G401 (cell line): ENCODE measurements at regions not wholly inside any gene's neighbourhood (a gene's known extent, or its start where the extent isn't known, plus 50 kb on each side); places are given as distances from the start of the nearest gene placed in this dataset.
"Not testable (repeated sequence)": the region's sequence is repeated elsewhere in the genome, so short reads cannot be mapped to it uniquely, and the experiment has no call there.

ENCODE experiments used
- DNase-seq: peaks from one replicate; pipeline ENCODE4 v3.0.0-alpha.2; 2015; ENCODE audit warnings: low spot score
- in situ Hi-C: cut with HindIII; loops from 2 replicates; pipeline ENCODE4 v1.10.0; 2016; ENCODE audit warnings: low sequenced_read_pairs, mixed read lengths

GRCh38 chr11:71109586-71109985 lies 142.8 kb downstream of the SHANK2 start:
- in situ Hi-C loops, result no loop called here
- no peak for DNase-seq

GRCh38 chr11:71109186-71109585 lies 143.2 kb downstream of the SHANK2 start:
- in situ Hi-C loops, result no loop called here
- no peak for DNase-seq

GRCh38 chr11:71108013-71108865 lies 144.1 kb downstream of the SHANK2 start:
- DNase-seq, result no peak
- in situ Hi-C loops, result no loop called here

DNA sequence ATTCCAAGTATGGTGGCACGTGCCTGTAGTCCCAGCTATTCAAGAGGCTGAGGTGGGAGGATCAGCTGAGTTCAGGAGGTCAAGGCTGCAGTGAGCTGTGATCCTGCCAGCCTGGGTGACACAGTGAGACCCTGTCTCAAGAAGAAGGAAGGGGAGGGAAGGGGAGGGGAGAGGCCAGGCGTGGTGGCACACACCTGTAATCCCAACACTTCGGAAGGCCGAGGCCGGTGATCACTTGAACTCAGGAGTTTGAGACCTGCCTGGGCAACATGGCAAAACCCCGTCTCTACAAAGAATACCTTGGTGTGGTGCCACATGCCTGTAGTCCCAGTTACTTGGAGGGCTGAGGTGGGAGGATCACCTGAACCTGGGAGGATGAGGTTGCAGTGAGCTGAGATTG lies 145.7 kb downstream of the SHANK2 start:
- DNase-seq, result no peak
- in situ Hi-C loops, result no loop called here

DNA sequence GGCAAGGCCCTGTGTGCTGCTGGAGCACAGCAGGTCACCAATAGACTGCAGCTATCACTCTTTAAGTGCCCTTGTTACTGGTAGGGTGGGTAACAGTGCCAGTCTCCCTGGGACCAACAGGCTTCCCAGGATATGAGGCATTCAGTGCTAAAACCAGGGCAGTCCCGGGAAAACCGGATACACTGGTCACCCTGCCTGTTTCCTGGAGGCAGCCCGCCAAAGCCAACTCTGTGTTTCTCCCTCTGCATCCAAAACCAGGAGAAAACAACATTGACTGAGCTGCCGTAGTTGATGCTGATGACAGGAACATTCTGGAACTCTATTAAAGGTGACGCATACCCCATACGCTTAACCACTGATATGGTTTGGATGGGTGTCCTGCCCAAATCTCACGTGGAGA lies 149.1 kb downstream of the SHANK2 start:
- in situ Hi-C loops, result no loop called here
- no peak for DNase-seq

DNA sequence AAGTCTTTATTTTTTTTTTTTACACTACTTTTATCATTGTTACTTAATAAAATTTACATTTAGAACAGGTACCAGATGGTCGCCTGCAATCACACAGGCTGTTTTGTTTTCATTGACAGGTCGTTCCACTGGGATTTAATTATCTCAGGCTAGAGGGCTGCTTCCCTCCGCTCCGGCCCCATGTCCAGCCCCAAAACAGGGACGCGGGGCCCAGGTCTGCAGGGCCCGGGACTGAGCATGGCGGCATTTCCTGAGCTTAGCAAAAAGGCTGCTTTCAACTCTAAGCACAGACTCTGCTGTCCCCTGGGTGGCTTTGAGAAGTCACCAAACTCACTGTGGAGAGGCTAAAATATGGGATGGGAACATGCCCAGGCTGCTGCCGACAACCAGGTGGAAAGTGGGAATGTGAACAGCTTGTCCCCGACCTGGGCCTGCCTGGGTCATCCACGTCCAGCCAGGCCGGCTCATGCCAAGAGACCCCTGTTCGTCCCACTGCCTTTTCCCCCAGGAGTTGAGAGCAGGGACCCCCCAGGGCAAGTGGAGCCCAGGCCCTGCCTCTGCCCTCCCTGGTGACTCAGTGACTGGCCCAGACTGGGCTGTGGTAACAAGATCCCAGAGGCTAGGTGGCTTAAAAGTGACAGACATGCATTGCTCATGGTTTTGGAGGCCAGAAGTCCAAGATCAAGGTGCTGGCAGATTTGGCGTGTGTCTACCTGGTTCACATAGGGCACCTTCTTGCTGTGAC lies 150.0 kb downstream of the SHANK2 start:
- in situ Hi-C loops, result no loop called here
- DNase-seq, result no peak

- in situ Hi-C loops, result no loop called here
- no peak for DNase-seq
These were observed 150.8 kb downstream of the SHANK2 start for GRCh38 chr11:71101606-71102005.

GRCh38 chr11:71101046-71101445 lies 151.3 kb downstream of the SHANK2 start:
- DNase-seq, result no peak
- in situ Hi-C loops, result no loop called here

GRCh38 chr11:71098776-71099175 lies 153.6 kb downstream of the SHANK2 start:
- DNase-seq, result no peak
- in situ Hi-C loops, result no loop called here

- no peak for DNase-seq
- in situ Hi-C loops, result no loop called here
These were observed 154.7 kb downstream of the SHANK2 start for GRCh38 chr11:71097506-71098240.

- no peak for DNase-seq
- in situ Hi-C loops, result no loop called here
These were observed 155.5 kb downstream of the SHANK2 start for GRCh38 chr11:71096751-71097388.

DNA sequence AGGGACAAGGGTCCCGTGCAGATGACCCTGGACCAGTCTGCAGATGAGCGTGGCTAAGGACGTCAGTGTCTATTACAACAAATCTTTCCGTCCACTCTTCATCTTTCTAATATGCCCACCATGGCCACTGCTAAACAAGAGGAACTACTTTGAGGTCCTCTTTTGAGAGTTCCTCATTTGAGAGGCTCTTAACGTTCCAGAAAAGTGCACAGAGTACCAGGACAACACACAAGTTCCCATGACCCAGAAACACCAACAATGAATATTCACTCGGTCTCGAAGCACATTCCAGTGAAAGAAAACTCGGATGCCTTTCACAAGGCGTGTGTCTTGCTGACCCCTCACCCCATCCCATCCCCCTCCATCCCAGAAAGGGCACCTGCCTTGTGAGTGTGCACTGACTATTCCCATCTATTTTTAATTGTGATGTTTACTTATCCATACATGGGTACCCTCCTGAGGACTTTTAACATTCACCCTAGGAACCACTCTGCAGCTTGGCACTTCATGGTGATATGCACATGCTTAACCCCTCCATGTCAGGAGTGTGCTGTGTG lies 157.0 kb downstream of the SHANK2 start:
- no peak for DNase-seq
- in situ Hi-C loops, result no loop called here

- DNase-seq, result no peak
- in situ Hi-C loops, result no loop called here
These were observed 157.9 kb downstream of the SHANK2 start for GRCh38 chr11:71094296-71095077.

DNA sequence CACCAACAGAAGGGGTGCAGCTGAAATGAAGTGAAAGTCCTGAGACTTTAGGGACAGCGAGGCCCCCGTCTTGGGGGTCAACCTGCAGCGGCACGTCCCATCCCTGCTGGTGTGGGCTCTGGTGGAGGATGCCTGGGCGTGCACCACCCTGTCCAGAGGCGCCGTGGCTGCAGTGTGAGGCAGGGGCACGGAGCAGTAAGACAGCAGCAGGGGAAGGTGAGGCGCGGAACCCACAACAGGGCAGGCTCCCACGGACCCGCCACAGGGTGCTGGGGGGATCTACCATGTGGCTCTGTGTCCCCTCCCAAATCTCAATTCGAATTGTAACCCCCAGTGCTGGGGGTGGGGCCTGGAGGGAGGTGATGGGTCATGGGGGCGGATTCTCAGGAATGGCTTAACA lies 158.6 kb downstream of the SHANK2 start:
- DNase-seq, result no peak
- in situ Hi-C loops, result no loop called here

GRCh38 chr11:71091506-71092265 lies 160.7 kb downstream of the SHANK2 start:
- in situ Hi-C loops, result no loop called here
- DNase-seq, result no peak

- no peak for DNase-seq
- in situ Hi-C loops, result no loop called here
These were observed 162.8 kb downstream of the SHANK2 start for GRCh38 chr11:71089571-71089970.

DNA sequence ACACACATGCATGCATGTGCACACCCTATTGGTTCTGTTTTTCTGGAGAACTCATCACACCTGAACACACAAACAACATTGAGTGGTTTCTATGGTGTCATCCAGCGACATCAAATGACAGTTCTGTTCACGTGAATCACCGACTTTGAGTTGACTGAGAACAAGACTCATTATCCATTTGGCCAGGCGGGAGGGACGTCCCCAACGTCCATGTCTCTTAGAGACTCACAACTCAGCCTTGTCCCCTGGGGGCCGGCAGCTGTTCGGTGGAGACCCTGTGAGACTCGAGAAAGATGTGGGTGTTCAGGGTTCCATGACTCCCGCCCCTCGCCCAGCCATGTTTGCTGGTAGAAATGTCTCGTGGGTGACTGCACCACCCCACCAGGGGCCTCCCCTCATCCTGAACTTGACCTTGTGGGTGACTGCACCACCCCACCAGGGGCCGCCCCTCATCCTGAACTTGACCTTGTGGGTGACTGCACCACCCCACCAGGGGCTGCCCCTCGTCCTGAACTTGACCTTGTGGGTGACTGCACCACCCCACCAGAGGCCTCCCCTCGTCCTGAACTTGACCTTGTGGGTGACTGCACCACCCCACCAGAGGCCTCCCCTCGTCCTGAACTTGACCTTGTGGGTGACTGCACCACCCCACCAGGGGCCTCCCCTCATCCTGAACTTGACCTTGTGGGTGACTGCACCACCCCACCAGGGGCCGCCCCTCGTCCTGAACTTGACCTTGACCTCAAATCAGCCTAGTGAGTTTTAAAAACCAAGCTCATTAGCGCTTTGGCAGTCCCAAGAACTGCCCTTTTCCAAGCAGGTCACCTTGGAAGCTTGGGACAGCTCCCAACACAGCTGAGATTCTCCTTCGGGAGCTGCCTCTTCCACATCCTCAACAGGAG lies 163.8 kb downstream of the SHANK2 start:
- in situ Hi-C loops, DNase-seq: not testable (repeated sequence)
